ENCODE measurements at regions not wholly inside any gene's neighbourhood (a gene's known extent, or its start where the extent isn't known, plus 50 kb on each side); places are given as distances from the start of the nearest gene placed in this dataset.

- Histone ChIP-seq H3K36me3 (replicated peaks in 1 of 2; ENCODE audit: control insufficient read depth in 1 of 2, insufficient read depth in 2 of 2, low read length in 2 of 2) (no peaks in the 10 kb centered on the region), H4K20me1 (ENCODE audit: insufficient read depth, low read length) (no peaks in the 10 kb centered on the region), H3K4me2 (replicated peaks; ENCODE audit: extremely low read depth, low read length, poor library complexity, severe bottlenecking) (no peak overlapping the region), H3K4me3 (replicated peaks in 1 of 3; ENCODE audit: low read depth in 2 of 3, low read length in 3 of 3) (no peak overlapping the region), H3K9ac (ENCODE audit: insufficient read depth, low read length, poor library complexity, severe bottlenecking) (no peak overlapping the region), H3K27me3 (ENCODE audit: control insufficient read depth in 2 of 2, insufficient read depth in 2 of 2, low read length in 2 of 2) (no peaks in the 10 kb centered on the region), H2AFZ (ENCODE audit: insufficient read depth, low read depth, low read length, poor library complexity, severe bottlenecking) (peak overlapping the region; percentile 43), H3K27ac (ENCODE audit: low read depth in 1 of 2, low read length in 2 of 2) (no peak overlapping the region), H3K79me2 (ENCODE audit: insufficient read depth, low read length) (no peaks in the 10 kb centered on the region), H3K9me3 (replicated peaks in 1 of 2; ENCODE audit: control insufficient read depth in 1 of 2, insufficient read depth in 1 of 2, low read length in 2 of 2) (no peaks in the 10 kb centered on the region), H3K4me1 (ENCODE audit: control insufficient read depth in 1 of 2, insufficient read depth in 2 of 2, low read length in 2 of 2) (no peaks in the 10 kb centered on the region)
- Mint-ChIP-seq H3K36me3 (no peaks in the 10 kb centered on the region), H3K27me3 (ENCODE audit: low read depth in 3 of 3) (peaks cover 0 to 2% (median 2%) of the 10 kb centered on the region in 3 donors), H3K9me3 (no peaks in the 10 kb centered on the region), H3K4me1 (peaks cover 6% of the 10 kb centered on the region), H3K27ac (no peak overlapping the region), H3K4me3 (no peak overlapping the region)
- 83% methylated on average over 7 of the region's 8 CpGs for WGBS (ENCODE audit: insufficient coverage)
- no peak for TF ChIP-seq CTCF (IDR thresholded peaks at IDR 0.05)
- DNase-seq = no peak
- intact Hi-C loops (cut with micrococcal nuclease) = no loop called here
These were observed 141.0 kb downstream of the RPIA start for GRCh38 chr2:88832311-88832991.

GRCh38 chr2:88832992-88833389, 141.5 kb downstream of the RPIA start:
- Histone ChIP-seq H3K4me1 (ENCODE audit: control insufficient read depth in 1 of 2, insufficient read depth in 2 of 2, low read length in 2 of 2) (no peaks in the 10 kb centered on the region), H4K20me1 (ENCODE audit: insufficient read depth, low read length) (no peaks in the 10 kb centered on the region), H3K27ac (ENCODE audit: low read depth in 1 of 2, low read length in 2 of 2) (no peak overlapping the region), H3K4me2 (replicated peaks; ENCODE audit: extremely low read depth, low read length, poor library complexity, severe bottlenecking) (no peak overlapping the region), H3K9me3 (replicated peaks in 1 of 2; ENCODE audit: control insufficient read depth in 1 of 2, insufficient read depth in 1 of 2, low read length in 2 of 2) (no peaks in the 10 kb centered on the region), H3K9ac (ENCODE audit: insufficient read depth, low read length, poor library complexity, severe bottlenecking) (no peak overlapping the region), H3K4me3 (replicated peaks in 1 of 3; ENCODE audit: low read depth in 2 of 3, low read length in 3 of 3) (no peak overlapping the region), H3K27me3 (ENCODE audit: control insufficient read depth in 2 of 2, insufficient read depth in 2 of 2, low read length in 2 of 2) (no peaks in the 10 kb centered on the region), H3K36me3 (replicated peaks in 1 of 2; ENCODE audit: control insufficient read depth in 1 of 2, insufficient read depth in 2 of 2, low read length in 2 of 2) (no peaks in the 10 kb centered on the region), H3K79me2 (ENCODE audit: insufficient read depth, low read length) (no peaks in the 10 kb centered on the region), H2AFZ (ENCODE audit: insufficient read depth, low read depth, low read length, poor library complexity, severe bottlenecking) (peak overlapping the region; percentile 43)
- H3K36me3 Mint-ChIP-seq = no peaks in the 10 kb centered on the region
- WGBS (ENCODE audit: insufficient coverage) = 100% methylated on average over 1 of the region's 1 CpG
- peaks cover 6% of the 10 kb centered on the region for H3K4me1 Mint-ChIP-seq
- H3K27ac Mint-ChIP-seq = no peak overlapping the region
- H3K27me3 Mint-ChIP-seq (ENCODE audit: low read depth in 3 of 3) = peaks cover 0 to 2% (median 2%) of the 10 kb centered on the region in 3 donors
- TF ChIP-seq CTCF (IDR thresholded peaks at IDR 0.05) = no peak
- intact Hi-C loops (cut with micrococcal nuclease) = no loop called here
- H3K9me3 Mint-ChIP-seq = no peaks in the 10 kb centered on the region
- H3K4me3 Mint-ChIP-seq = no peak overlapping the region
- no peak for DNase-seq

Measured in CD14-positive monocyte (primary cell).